Heart left ventricle (tissue), 13 donors: ENCODE measurements at regions not wholly inside any gene's neighbourhood (a gene's known extent, or its start where the extent isn't known, plus 50 kb on each side); places are given as distances from the start of the nearest gene placed in this dataset.

Experiments used
- POLR2A ChIP-seq, 2 donors: fragments of 450-650 bp; IDR thresholded peaks; one replicate each; pipeline ENCODE4 v1.6.1; 2017; ENCODE audit warnings: antibody characterized with exemption in 2 of 2, mild to moderate bottlenecking in 2 of 2, moderate library complexity in 2 of 2
- TF ChIP-seq, protein P1 (sequence below), 12 donors: fragments of 200-600 bp; sonication (generic) in 4 of 12; IDR thresholded peaks; one replicate each; pipeline versions ENCODE4 v1.5.0 to v1.8.0; 2018 to 2022; ENCODE audit warnings: antibody characterized with exemption in 12 of 12, mild to moderate bottlenecking in 5 of 12
- donor health status: ischemic (EF 13 %, LVEDD 7.1; RV severe dilation, severe dysfunction).
- donor health status: DM: no; HTN: yes; CAD: no.
- donor health status: DM: no; HTN: no; CAD: no.
- donor health status: ischemic (EF 25% LVEDD 6.9; RV normal size, moderate dysfunction).
- donor health status: ischemic (EF 25% LVEDD 5.7; RV mildly dilated, moderate dysfunction).
- donor health status: ischemic (EF 35%, LVEDD 5.7; RV mildly dilated, moderate dysfunction).
- donor health status: nonischemic (EF 11% LVEDD 7.7; RV severe dilation, severe dysfunction).
- donor health status: DM: yes; HTN: yes; CAD: no.
- donor health status: PGD.
- donor health status: ischemic (EF 29% LVEDD 5.4; RV normal size, mild dysfunction).
- donor health status: nonischemic (EF 23%, LVEDD 6.1; RV moderate dilation, normal function).

DNA sequence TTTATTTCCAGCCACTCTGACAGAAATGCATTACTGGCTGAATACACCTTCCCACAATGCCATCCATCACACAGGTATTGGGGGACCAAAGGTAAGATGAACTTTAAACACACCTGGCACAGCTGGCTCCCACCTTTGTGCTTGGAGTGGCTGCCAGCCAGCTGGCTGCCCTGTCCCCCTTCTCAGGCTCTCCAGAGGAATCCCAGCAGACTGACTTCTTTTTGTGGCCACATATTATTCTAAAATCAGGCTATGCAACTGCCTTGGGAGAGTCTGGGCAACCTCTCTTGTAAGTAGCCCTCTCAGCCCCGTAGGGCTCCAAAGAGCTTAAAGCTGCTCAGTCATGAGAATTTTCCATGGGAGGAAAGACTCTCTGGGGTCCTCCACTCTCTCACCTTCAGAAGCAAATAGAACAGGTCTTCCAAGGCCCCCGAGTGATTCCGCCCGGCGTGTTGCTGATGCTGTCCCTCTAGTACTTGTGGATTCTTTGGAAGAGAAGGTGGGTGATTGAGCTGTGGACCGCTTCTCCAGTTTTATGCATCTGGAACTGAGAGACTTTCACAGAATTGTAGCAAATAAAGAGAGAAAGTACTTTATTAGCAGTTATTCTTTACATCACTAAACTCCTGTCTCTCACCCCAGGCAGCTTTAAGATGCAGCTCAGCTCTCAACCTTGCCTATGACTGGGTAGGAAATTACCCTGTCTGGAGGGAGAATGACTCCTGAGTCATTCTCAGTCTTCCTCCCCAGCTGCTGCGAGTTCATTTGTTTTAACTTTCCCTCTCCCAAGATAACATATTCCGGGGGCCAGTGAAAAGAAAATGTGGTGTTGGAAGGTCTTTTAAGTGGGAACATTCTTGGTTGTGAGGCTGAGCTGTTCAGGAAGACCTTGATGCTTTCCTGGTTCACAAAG lies 159.4 kb upstream of the PITX1 start:
- TF ChIP-seq POLR2A (IDR thresholded peaks at IDR 0.05) = no peak
- TF ChIP-seq, protein P1, sequence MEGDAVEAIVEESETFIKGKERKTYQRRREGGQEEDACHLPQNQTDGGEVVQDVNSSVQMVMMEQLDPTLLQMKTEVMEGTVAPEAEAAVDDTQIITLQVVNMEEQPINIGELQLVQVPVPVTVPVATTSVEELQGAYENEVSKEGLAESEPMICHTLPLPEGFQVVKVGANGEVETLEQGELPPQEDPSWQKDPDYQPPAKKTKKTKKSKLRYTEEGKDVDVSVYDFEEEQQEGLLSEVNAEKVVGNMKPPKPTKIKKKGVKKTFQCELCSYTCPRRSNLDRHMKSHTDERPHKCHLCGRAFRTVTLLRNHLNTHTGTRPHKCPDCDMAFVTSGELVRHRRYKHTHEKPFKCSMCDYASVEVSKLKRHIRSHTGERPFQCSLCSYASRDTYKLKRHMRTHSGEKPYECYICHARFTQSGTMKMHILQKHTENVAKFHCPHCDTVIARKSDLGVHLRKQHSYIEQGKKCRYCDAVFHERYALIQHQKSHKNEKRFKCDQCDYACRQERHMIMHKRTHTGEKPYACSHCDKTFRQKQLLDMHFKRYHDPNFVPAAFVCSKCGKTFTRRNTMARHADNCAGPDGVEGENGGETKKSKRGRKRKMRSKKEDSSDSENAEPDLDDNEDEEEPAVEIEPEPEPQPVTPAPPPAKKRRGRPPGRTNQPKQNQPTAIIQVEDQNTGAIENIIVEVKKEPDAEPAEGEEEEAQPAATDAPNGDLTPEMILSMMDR (IDR thresholded peaks at IDR 0.05) = no peak
